Spleen (tissue), 11 donors: ENCODE measurements at regions not wholly inside any gene's neighbourhood (a gene's known extent, or its start where the extent isn't known, plus 50 kb on each side); places are given as distances from the start of the nearest gene placed in this dataset.
"Not testable (repeated sequence)": the region's sequence is repeated elsewhere in the genome, so short reads cannot be mapped to it uniquely, and the experiment has no call there.

Source experiments
- DNase-seq: peaks from one replicate; pipeline ENCODE4 v3.0.0-alpha.2; 2020
- H3K27ac ChIP-seq, 8 donors: fragments of 200-600 bp; sonication (generic) in 7 of 8; 1 replicate in 4 of 8; 2 replicates in 4 of 8; pipeline versions ENCODE4 v1.5.0 to v1.8.0; 2016 to 2021; ENCODE audit warnings: inconsistent platforms in 4 of 8, mild to moderate bottlenecking in 4 of 8, moderate library complexity in 1 of 8
- H3K27me3 ChIP-seq, 7 donors: fragments of 200-600 bp; sonication (generic) in 6 of 7; replicated peaks in 1 of 7; 1 replicate in 4 of 7; 2 replicates in 3 of 7; pipeline versions ENCODE4 v1.5.0 to v1.8.0; 2016 to 2021; ENCODE audit warnings: inconsistent platforms in 3 of 7, mild to moderate bottlenecking in 1 of 7
- H3K36me3 ChIP-seq, 6 donors: fragments of 200-600 bp; sonication (generic) in 5 of 6; 1 replicate in 4 of 6; 2 replicates in 2 of 6; pipeline versions ENCODE4 v1.5.0 to v1.8.0; 2016 to 2021; ENCODE audit warnings: inconsistent platforms in 2 of 6
- H3K4me1 ChIP-seq, 6 donors: fragments of 200-600 bp; sonication (generic) in 5 of 6; 1 replicate in 3 of 6; 2 replicates in 3 of 6; pipeline versions ENCODE4 v1.5.0 to v1.8.0; 2016 to 2021; ENCODE audit warnings: inconsistent platforms in 3 of 6
- H3K4me3 ChIP-seq, 8 donors: fragments of 200-600 bp; sonication (generic) in 7 of 8; 1 replicate in 4 of 8; 2 replicates in 4 of 8; pipeline versions ENCODE4 v1.5.0 to v1.8.0; 2016 to 2021; ENCODE audit warnings: inconsistent platforms in 4 of 8, mild to moderate bottlenecking in 4 of 8, moderate library complexity in 2 of 8
- H3K9me3 ChIP-seq, 8 donors: fragments of 200-600 bp; sonication (generic) in 7 of 8; 1 replicate in 4 of 8; 2 replicates in 4 of 8; pipeline versions ENCODE4 v1.5.0 to v1.8.0; 2016 to 2021; ENCODE audit warnings: inconsistent platforms in 4 of 8
- POLR2A ChIP-seq, 3 donors: fragments of 450-650 bp; IDR thresholded peaks; one replicate each; pipeline ENCODE4 v1.5.1; 2017; ENCODE audit warnings: antibody characterized with exemption in 3 of 3, mild to moderate bottlenecking in 1 of 3
- POLR2AphosphoS5 ChIP-seq, 3 donors: sonication (generic); formaldehyde crosslinking; IDR thresholded peaks; one replicate each; pipeline ENCODE4 v1.5.1; 2017; ENCODE audit warnings: antibody characterized with exemption in 3 of 3
- WGBS, 5 donors: extraction: QIAGEN DNeasy Blood & Tissue Kit in 3 of 5; methylation state at CpG; one replicate each; pipeline versions ENCODE4 v1.1.5 to v1.1.7; 2013 to 2018; 5-methylcytosine and 5-hydroxymethylcytosine counted together
- intact Hi-C: fragments of 100-400 bp; cut with DNase I; formaldehyde crosslinking; loops from one replicate; pipeline ENCODE4 v1.15.0; 2023; ENCODE audit warnings: low total_unique reads
- TF ChIP-seq, protein P1 (sequence below), 11 experiments: fragments of 200-600 bp in 7 of 11; fragments of 450-650 bp in 4 of 11; sonication (generic) in 4 of 11; IDR thresholded peaks in 8 of 11; conservative IDR thresholded peaks in 3 of 11; 1 replicate in 7 of 11; 2 replicates in 4 of 11; pipeline versions ENCODE4 v1.4.0 to v1.8.0; 2016 to 2021; ENCODE audit warnings: antibody characterized with exemption in 11 of 11, inconsistent platforms in 4 of 11, mild to moderate bottlenecking in 1 of 11
- donor health status: healthy with polysubstance abuse.
- donor health status: DM: no; HTN: no; CAD: no; lungs with moderate emphysema.
- donor health status: DM: no; HTN: no; CAD: no.
- donor health status: Bipolar disorder and iron deficiency.
- donor health status: healthy.
- donor health status: DM: no; HTN: no; CAD: no.
- donor health status: DM: yes; HTN: yes; CAD: no.

- Histone ChIP-seq H3K4me3 (no peak overlapping the region), H3K27me3 (peaks cover 0 to 4% (median 0%) of the 10 kb centered on the region in 7 donors), H3K27ac (no peak overlapping the region), H3K36me3 (no peaks in the 10 kb centered on the region), H3K4me1 (no peaks in the 10 kb centered on the region), H3K9me3 (no peaks in the 10 kb centered on the region)
- TF ChIP-seq POLR2A (IDR thresholded peaks at IDR 0.05) (no peak), POLR2AphosphoS5 (IDR thresholded peaks at IDR 0.05) (no peak)
- TF ChIP-seq, protein P1, sequence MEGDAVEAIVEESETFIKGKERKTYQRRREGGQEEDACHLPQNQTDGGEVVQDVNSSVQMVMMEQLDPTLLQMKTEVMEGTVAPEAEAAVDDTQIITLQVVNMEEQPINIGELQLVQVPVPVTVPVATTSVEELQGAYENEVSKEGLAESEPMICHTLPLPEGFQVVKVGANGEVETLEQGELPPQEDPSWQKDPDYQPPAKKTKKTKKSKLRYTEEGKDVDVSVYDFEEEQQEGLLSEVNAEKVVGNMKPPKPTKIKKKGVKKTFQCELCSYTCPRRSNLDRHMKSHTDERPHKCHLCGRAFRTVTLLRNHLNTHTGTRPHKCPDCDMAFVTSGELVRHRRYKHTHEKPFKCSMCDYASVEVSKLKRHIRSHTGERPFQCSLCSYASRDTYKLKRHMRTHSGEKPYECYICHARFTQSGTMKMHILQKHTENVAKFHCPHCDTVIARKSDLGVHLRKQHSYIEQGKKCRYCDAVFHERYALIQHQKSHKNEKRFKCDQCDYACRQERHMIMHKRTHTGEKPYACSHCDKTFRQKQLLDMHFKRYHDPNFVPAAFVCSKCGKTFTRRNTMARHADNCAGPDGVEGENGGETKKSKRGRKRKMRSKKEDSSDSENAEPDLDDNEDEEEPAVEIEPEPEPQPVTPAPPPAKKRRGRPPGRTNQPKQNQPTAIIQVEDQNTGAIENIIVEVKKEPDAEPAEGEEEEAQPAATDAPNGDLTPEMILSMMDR (IDR thresholded peaks at IDR 0.05 in 8 of 11, conservative IDR thresholded peaks at IDR 0.05 in 3 of 11) = no peak
- intact Hi-C loops = no loop called here
- WGBS, 5 donors = 70 to 92% (median 86%) methylated on average over 5 of the region's 5 CpGs
- no peak for DNase-seq
Measured at GRCh38 chr20:41701588-41702348, 83.6 kb upstream of the CHD6 start.

- H3K27ac ChIP-seq, H3K4me3 ChIP-seq, H3K9me3 ChIP-seq, H3K36me3 ChIP-seq, DNase-seq, intact Hi-C loops, H3K4me1 ChIP-seq: not testable (repeated sequence)
- WGBS, 5 donors = 81 to 94% (median 88%) methylated on average over 3 of the region's 3 CpGs
- H3K27me3 ChIP-seq = peaks cover 0 to 11% (median 0%) of the 10 kb centered on the region in 7 donors
Measured at GRCh38 chr20:41699673-41700072, 81.5 kb upstream of the CHD6 start.

DNA sequence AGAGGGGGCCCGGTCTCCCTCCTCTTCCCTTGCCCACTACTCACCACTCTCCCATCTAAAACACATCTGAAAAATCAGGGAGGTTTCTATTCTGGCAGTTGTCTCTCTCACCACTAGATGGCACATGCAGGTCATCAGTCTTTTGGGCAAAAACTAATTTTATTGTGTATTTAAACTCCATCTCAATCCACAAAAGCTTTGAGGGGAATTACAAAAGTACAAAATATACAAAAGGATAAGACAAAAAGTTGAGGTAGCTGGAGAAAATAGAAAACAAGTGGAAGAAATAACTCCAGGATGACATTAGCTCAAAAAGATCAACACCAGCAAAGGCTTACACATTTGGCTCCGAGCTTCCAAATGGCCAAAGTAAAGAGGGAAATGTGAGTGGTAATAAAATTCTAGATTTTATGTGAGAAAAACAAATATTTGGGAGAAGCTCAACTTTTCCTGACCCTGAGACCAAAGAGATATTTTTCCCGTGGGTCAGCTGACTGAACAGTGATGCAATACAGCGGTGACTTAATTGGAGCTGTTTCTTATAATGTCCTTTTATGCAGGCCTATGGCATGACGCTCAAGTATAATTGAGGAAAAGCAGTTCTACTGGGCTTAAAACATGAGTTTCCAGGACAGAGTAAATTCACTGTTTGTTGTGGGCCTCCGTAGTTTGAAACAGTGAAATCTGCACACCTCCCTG, 79.8 kb upstream of the CHD6 start:
- Histone ChIP-seq H3K27me3 (peaks cover 0 to 11% (median 0%) of the 10 kb centered on the region in 7 donors), H3K4me1 (peaks cover 4 to 13% (median 9%) of the 10 kb centered on the region in 6 donors), H3K9me3 (no peaks in the 10 kb centered on the region), H3K36me3 (no peaks in the 10 kb centered on the region), H3K27ac (no peak overlapping the region), H3K4me3 (no peak overlapping the region)
- WGBS, 5 donors = 74 to 80% (median 76%) methylated on average over 6 of the region's 6 CpGs
- no peak for DNase-seq
- intact Hi-C loops = no loop called here
- TF ChIP-seq, protein P1 (IDR thresholded peaks at IDR 0.05 in 8 of 11, conservative IDR thresholded peaks at IDR 0.05 in 3 of 11) = peak in 10 of 11 experiments; percentile 27 to 78 (median 68)
- TF ChIP-seq POLR2AphosphoS5 (IDR thresholded peaks at IDR 0.05) (no peak), POLR2A (IDR thresholded peaks at IDR 0.05) (no peak)

DNA sequence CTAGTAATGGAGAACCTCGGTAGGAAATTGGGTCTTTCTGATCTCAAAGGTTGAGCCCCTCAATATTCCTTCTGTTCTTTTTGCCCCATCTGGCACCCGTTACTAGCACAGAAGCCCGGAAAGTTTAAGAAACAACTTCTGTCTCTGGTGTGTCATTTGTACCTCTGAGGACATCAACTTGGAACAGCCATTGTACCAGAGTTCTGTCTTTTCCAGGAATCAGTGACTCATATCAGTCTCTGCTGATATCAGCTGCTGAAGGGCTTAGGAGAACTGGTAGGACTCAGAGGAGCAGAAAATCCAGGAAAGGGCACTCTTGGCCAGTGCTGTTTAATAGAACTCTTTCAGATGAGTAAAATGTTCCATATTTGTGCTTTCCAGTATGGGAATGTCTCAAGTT, 78.3 kb upstream of the CHD6 start:
- Histone ChIP-seq H3K27me3 (peaks cover 0 to 11% (median 0%) of the 10 kb centered on the region in 7 donors), H3K27ac (no peak overlapping the region), H3K9me3 (no peaks in the 10 kb centered on the region), H3K36me3 (no peaks in the 10 kb centered on the region), H3K4me3 (no peak overlapping the region), H3K4me1 (peaks cover 4 to 18% (median 14%) of the 10 kb centered on the region in 6 donors)
- no peak for DNase-seq
- TF ChIP-seq POLR2A (IDR thresholded peaks at IDR 0.05) (no peak), POLR2AphosphoS5 (IDR thresholded peaks at IDR 0.05) (no peak)
- TF ChIP-seq, protein P1 (IDR thresholded peaks at IDR 0.05 in 8 of 11, conservative IDR thresholded peaks at IDR 0.05 in 3 of 11) = no peak
- intact Hi-C loops = no loop called here
- 80 to 92% (median 86%) methylated on average over 3 of the region's 3 CpGs for WGBS, 5 donors
